ENCODE measurements at regions not wholly inside any gene's neighbourhood (a gene's known extent, or its start where the extent isn't known, plus 50 kb on each side); places are given as distances from the start of the nearest gene placed in this dataset.
"Not testable (repeated sequence)": the region's sequence is repeated elsewhere in the genome, so short reads cannot be mapped to it uniquely, and the experiment has no call there.

- H3K4me3 Mint-ChIP-seq; DNase-seq (ENCODE audit: low spot score); H3K27me3 Mint-ChIP-seq (ENCODE audit: insufficient read depth, low read depth, poor library complexity); H3K4me3 ChIP-seq; H3K4me2 ChIP-seq; H3K36me3 Mint-ChIP-seq (ENCODE audit: low read depth); H3K4me1 ChIP-seq (ENCODE audit: insufficient read depth); H3K9me2 ChIP-seq (ENCODE audit: insufficient read depth); H3K27me3 ChIP-seq (ENCODE audit: insufficient read depth); H3K27ac ChIP-seq (ENCODE audit: low read depth); H4K20me1 ChIP-seq (replicated peaks; ENCODE audit: insufficient read depth); H3K4me1 Mint-ChIP-seq; H3K79me2 ChIP-seq (replicated peaks; ENCODE audit: insufficient read depth); H3K9me3 Mint-ChIP-seq; H2AFZ ChIP-seq; ATAC-seq; H3F3A ChIP-seq (replicated peaks; ENCODE audit: low read depth); H3K36me3 ChIP-seq (ENCODE audit: insufficient read depth): not testable (repeated sequence)
- 0 out of 2 replicates have a peak overlapping the region, but pooled peaks have one; percentile 40 for H3K27ac Mint-ChIP-seq
These were observed 144.4 kb upstream of the FSHR start for GRCh38 chr2:49298693-49299092.

DNA sequence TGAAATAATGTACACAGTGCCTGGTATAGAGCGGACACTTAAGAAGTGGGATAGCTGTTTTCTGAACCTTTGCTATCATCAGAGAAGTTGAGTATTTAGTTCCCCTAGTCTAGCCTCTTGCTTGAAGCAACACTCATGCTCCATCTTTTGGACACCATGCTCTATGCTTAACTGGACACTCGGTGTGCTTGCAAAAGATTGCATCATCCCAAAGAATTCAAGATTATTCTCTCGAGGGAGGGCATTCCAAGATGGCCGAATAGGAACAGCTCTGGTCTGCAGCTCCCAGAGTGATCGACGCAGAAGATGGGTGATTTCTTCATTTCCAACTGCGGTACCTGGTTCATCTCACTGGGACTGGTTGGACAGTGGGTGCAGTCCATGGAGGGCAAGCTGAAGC, 143.9 kb upstream of the FSHR start:
- no peak for ATAC-seq
- H3K27me3 ChIP-seq (ENCODE audit: insufficient read depth), result no peaks in the 10 kb centered on the region

GRCh38 chr2:49296107-49296867, 142.0 kb upstream of the FSHR start:
- H3K27ac ChIP-seq (ENCODE audit: low read depth), result no peak overlapping the region
- DNase-seq (ENCODE audit: low spot score), result no peak
- no peak overlapping the region for H3K4me2 ChIP-seq
- ATAC-seq, result no peak
- no peaks in the 10 kb centered on the region for H4K20me1 ChIP-seq (replicated peaks; ENCODE audit: insufficient read depth)
- H3K9me2 ChIP-seq (ENCODE audit: insufficient read depth), result peaks cover 7% of the 10 kb centered on the region; the same call in 1 of the 2 replicates
- H3K4me3 ChIP-seq, result no peak overlapping the region
- H3K36me3 ChIP-seq (ENCODE audit: insufficient read depth), result no peaks in the 10 kb centered on the region
- peaks cover 10% of the 10 kb centered on the region for H3K4me1 Mint-ChIP-seq
- H3K27me3 Mint-ChIP-seq (ENCODE audit: insufficient read depth, low read depth, poor library complexity), result no peaks in the 10 kb centered on the region
- no peak overlapping the region; the same call in 1 of the 2 replicates for H2AFZ ChIP-seq
- H3K27ac Mint-ChIP-seq, result no peak overlapping the region
- no peaks in the 10 kb centered on the region for H3K36me3 Mint-ChIP-seq (ENCODE audit: low read depth)
- H3K4me3 Mint-ChIP-seq, result no peak overlapping the region
- H3F3A ChIP-seq (replicated peaks; ENCODE audit: low read depth), result no peaks in the 10 kb centered on the region
- H3K9me3 Mint-ChIP-seq, result no peaks in the 10 kb centered on the region; the same call in 1 of the 3 replicates
- no peaks in the 10 kb centered on the region for H3K27me3 ChIP-seq (ENCODE audit: insufficient read depth)
- H3K4me1 ChIP-seq (ENCODE audit: insufficient read depth), result no peaks in the 10 kb centered on the region; the same call in 1 of the 2 replicates
- H3K79me2 ChIP-seq (replicated peaks; ENCODE audit: insufficient read depth), result no peaks in the 10 kb centered on the region
- TF ChIP-seq EZH2phosphoT487 (IDR thresholded peaks at IDR 0.05; ENCODE audit: unreplicated experiment) (no peak), POLR2AphosphoS5 (IDR thresholded peaks at IDR 0.05; ENCODE audit: low read depth) (no peak), JUNB (IDR thresholded peaks at IDR 0.05; ENCODE audit: unreplicated experiment) (no peak), ZNF114 (CRISPR knock-in tag; IDR thresholded peaks at IDR 0.05) (no peak), EZH2 (IDR thresholded peaks at IDR 0.05; ENCODE audit: low read depth, unreplicated experiment) (no peak), NANOG (IDR thresholded peaks at IDR 0.05; ENCODE audit: borderline replicate concordance) (no peak), CREB1 (CRISPR knock-in tag; IDR thresholded peaks at IDR 0.05; ENCODE audit: low read depth) (no peak), ZNF462 (CRISPR knock-in tag; IDR thresholded peaks at IDR 0.05) (no peak)
- TF ChIP-seq, protein P1, sequence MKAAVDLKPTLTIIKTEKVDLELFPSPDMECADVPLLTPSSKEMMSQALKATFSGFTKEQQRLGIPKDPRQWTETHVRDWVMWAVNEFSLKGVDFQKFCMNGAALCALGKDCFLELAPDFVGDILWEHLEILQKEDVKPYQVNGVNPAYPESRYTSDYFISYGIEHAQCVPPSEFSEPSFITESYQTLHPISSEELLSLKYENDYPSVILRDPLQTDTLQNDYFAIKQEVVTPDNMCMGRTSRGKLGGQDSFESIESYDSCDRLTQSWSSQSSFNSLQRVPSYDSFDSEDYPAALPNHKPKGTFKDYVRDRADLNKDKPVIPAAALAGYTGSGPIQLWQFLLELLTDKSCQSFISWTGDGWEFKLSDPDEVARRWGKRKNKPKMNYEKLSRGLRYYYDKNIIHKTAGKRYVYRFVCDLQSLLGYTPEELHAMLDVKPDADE (IDR thresholded peaks at IDR 0.05), result no peak

More for the DNA sequence above, 143.9 kb upstream of the FSHR start:
- Histone ChIP-seq H3F3A (replicated peaks; ENCODE audit: low read depth) (no peaks in the 10 kb centered on the region), H3K4me3 (no peak overlapping the region), H3K4me1 (ENCODE audit: insufficient read depth) (no peaks in the 10 kb centered on the region), H3K4me2 (no peak overlapping the region), H3K9me2 (ENCODE audit: insufficient read depth) (no peaks in the 10 kb centered on the region), H3K79me2 (replicated peaks; ENCODE audit: insufficient read depth) (no peaks in the 10 kb centered on the region), H2AFZ (peak overlapping the region; percentile 59; the same call in 1 of the 2 replicates), H3K36me3 (ENCODE audit: insufficient read depth) (no peaks in the 10 kb centered on the region), H3K27ac (ENCODE audit: low read depth) (no peak overlapping the region), H4K20me1 (replicated peaks; ENCODE audit: insufficient read depth) (no peaks in the 10 kb centered on the region)
- Mint-ChIP-seq H3K4me3 (no peak overlapping the region), H3K9me3 (no peaks in the 10 kb centered on the region; the same call in 2 of the 3 replicates), H3K36me3 (ENCODE audit: low read depth) (no peaks in the 10 kb centered on the region), H3K27me3 (ENCODE audit: insufficient read depth, low read depth, poor library complexity) (no peaks in the 10 kb centered on the region), H3K4me1 (no peaks in the 10 kb centered on the region; the same call in 2 of the 3 replicates), H3K27ac (0 out of 2 replicates have a peak overlapping the region, but pooled peaks have one; percentile 40)
- TF ChIP-seq JUNB (IDR thresholded peaks at IDR 0.05; ENCODE audit: unreplicated experiment), result no peak
- DNase-seq (ENCODE audit: low spot score), result no peak

All from GM23338 (cell line).